HUES64 (cell line): ENCODE measurements at regions not wholly inside any gene's neighbourhood (a gene's known extent, or its start where the extent isn't known, plus 50 kb on each side); places are given as distances from the start of the nearest gene placed in this dataset.

Experiments
- H3K27ac ChIP-seq: 2 replicates; pipeline ENCODE4 v1.7.0; 2013; ENCODE audit warnings: low read depth, low read length, inconsistent platforms
- H3K27me3 ChIP-seq: 2 replicates; pipeline ENCODE4 v1.6.1; 2013; ENCODE audit warnings: mild to moderate bottlenecking, low read length; ENCODE audit not compliant: insufficient read depth
- H3K36me3 ChIP-seq: 2 replicates; pipeline ENCODE4 v1.6.1; 2013; ENCODE audit warnings: mild to moderate bottlenecking, low read length; ENCODE audit not compliant: insufficient read depth
- H3K4me1 ChIP-seq: 2 replicates; pipeline ENCODE4 v1.6.1; 2013; ENCODE audit warnings: mild to moderate bottlenecking, low read length, moderate library complexity; ENCODE audit not compliant: insufficient read depth
- H3K4me3 ChIP-seq: 2 replicates; pipeline ENCODE4 v1.5.1; 2013; ENCODE audit warnings: mild to moderate bottlenecking, low read length, moderate library complexity
- H3K9ac ChIP-seq: 2 replicates; pipeline ENCODE4 v1.6.1; 2013; ENCODE audit warnings: mild to moderate bottlenecking, low read depth, low read length
- H3K9me3 ChIP-seq: 2 replicates; pipeline ENCODE4 v1.6.1; 2013; ENCODE audit warnings: low read depth, low read length; ENCODE audit not compliant: insufficient read depth
- WGBS: fragments of 150-250, 120-280 bp; methylation state at CpG from one replicate; pipeline ENCODE4 v1.1.7; 2013; ENCODE audit warnings: missing lambda C conversion rate; 5-methylcytosine and 5-hydroxymethylcytosine counted together

DNA sequence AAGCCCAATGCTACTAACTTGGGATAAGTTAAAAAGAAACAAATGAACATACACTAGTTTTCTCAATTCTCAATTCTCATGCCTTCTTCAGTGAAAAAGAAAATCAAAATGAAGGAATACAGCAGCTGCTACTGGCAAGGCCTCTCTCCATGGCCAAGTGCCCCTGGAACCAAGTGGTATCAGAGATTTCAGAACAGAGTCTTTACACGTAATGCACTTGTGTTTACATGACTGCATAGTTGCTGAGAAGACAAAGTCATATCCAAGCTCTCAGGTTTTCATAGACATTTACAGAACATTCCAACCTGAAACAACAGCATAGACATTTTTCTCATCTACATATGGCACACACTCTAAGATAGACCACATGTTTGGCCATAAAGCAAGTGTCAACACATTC is 789.9 kb downstream of the CBLN2 start:
- WGBS: 90% methylated on average over 1 of the region's 1 CpG
- Histone ChIP-seq H3K4me3 (no peak overlapping the region), H3K9ac (no peak overlapping the region), H3K27ac (no peak overlapping the region), H3K27me3 (no peaks in the 10 kb centered on the region), H3K9me3 (peaks cover 94% of the 10 kb centered on the region), H3K36me3 (no peaks in the 10 kb centered on the region), H3K4me1 (no peaks in the 10 kb centered on the region)

DNA sequence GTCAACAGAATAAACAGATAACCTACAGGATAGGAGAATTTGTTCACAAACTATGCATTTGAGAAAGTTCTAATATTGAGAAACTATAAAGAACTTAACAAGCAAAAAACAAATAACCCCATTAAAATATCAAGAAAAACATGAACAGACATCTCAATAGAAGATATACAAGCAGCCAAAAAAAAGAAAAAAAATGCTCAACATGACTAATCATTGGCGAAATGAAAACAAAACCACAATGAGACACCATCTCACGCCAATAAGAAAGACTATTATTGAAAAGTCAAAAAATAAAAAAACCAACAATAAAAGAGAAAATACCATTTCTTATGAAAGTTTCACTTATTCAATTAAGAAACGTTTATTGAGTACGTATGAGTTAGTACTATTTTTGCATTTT is 800.5 kb downstream of the CBLN2 start:
- H3K9me3 ChIP-seq: peaks cover 77% of the 10 kb centered on the region
- no CpG with 5 or more reads among the region's 4 CpGs for WGBS
- no peaks in the 10 kb centered on the region for H3K4me1 ChIP-seq
- H3K4me3 ChIP-seq: no peak overlapping the region
- no peak overlapping the region for H3K9ac ChIP-seq
- no peaks in the 10 kb centered on the region for H3K27me3 ChIP-seq
- H3K36me3 ChIP-seq: no peaks in the 10 kb centered on the region
- no peak overlapping the region for H3K27ac ChIP-seq

DNA sequence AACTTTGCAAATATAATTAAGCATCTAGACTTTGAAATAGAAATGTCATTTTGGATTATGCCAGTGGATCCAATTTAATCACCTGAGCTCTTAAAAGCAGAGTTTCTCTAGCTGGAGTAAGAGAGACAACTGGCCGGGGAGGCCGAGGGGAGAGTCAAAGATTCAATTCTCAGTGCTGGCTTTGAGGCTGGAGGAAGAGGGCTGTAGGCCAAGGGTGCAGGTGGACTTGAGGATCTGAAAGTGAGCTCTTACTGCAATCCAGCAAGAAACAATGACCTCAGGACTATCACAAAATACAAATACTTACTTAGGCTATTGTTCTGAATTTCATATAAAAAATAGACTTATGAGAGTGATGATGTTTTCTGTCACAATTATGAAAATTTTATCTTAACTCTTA is 814.5 kb downstream of the CBLN2 start:
- H3K9ac ChIP-seq: no peak overlapping the region
- H3K9me3 ChIP-seq: peaks cover 93% of the 10 kb centered on the region
- WGBS: 83% methylated on average over 2 of the region's 2 CpGs
- H3K27ac ChIP-seq: no peak overlapping the region
- H3K36me3 ChIP-seq: no peaks in the 10 kb centered on the region
- H3K4me1 ChIP-seq: no peaks in the 10 kb centered on the region
- H3K4me3 ChIP-seq: no peak overlapping the region
- H3K27me3 ChIP-seq: no peaks in the 10 kb centered on the region

DNA sequence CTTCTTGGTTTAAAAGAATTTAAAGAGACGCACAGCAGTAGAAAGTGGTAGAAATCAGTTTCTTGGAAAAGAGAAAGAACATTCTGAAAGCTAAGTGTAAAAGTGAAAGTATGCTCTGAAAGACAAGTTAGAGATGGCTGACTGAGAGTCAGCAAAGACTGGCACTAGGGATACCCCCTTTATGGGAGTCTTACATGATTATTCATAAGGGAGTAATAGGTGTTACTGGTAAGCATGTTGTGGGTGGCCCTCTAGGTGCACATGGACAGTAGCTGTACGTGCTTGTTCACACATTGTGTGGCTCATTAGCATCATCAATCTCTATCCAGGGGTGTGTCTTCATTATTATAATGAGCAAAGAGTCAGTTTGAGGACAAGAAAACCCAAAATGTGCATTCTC is 816.2 kb downstream of the CBLN2 start:
- no peak overlapping the region for H3K4me3 ChIP-seq
- no peaks in the 10 kb centered on the region for H3K36me3 ChIP-seq
- WGBS: 58% methylated on average over 2 of the region's 2 CpGs
- H3K27me3 ChIP-seq: no peaks in the 10 kb centered on the region
- no peak overlapping the region for H3K27ac ChIP-seq
- peaks cover 95% of the 10 kb centered on the region for H3K9me3 ChIP-seq
- no peak overlapping the region for H3K9ac ChIP-seq
- H3K4me1 ChIP-seq: no peaks in the 10 kb centered on the region

DNA sequence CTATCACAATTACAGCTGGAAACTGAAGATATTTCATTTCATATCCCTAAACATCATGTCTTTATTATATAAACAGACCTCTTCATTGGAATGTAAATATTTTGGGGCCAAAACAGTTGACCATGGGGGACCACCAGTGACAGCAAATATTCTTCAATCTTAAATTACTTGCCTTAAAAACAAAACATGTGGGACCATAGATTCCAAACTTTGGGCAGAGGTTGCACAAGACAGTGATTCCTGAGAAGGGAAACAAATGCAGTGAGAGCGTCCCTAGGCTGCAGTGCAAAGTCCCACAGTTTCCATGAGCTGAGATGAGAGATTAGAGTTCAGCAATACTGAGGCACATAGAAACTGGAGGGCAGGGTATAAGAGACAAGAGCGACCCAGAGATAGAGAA is 818.9 kb downstream of the CBLN2 start:
- H3K9me3 ChIP-seq: peaks cover 96% of the 10 kb centered on the region
- WGBS: 82% methylated on average over 2 of the region's 2 CpGs
- H3K36me3 ChIP-seq: no peaks in the 10 kb centered on the region
- no peak overlapping the region for H3K4me3 ChIP-seq
- no peaks in the 10 kb centered on the region for H3K4me1 ChIP-seq
- no peak overlapping the region for H3K27ac ChIP-seq
- no peaks in the 10 kb centered on the region for H3K27me3 ChIP-seq
- H3K9ac ChIP-seq: no peak overlapping the region

DNA sequence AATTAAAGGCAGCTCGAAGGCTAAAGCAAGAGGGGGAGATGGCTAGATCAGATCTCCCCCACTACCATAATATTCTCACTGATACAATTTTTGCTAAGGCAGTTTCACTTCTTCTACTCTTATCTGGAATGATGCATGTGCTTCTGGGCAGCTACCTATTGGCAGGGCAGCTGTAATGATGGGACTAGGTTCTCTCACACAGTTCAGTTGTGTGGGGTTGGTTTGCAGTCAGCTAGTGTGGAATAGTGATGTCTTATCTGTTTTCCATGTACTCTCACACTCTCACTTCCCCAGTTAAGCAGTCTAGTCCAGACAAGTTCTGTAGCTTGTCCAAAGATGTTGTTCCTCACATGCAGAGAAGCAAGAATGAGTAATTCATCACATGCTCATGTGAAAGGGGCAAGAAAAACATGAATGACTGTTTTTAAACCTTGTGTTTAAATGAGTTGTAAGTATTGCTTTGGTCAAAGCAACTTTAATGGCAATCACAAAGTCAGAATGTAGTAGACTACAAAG is 836.1 kb downstream of the CBLN2 start:
- Histone ChIP-seq H3K9ac (no peak overlapping the region), H3K4me1 (no peaks in the 10 kb centered on the region), H3K27me3 (no peaks in the 10 kb centered on the region), H3K9me3 (peaks cover 90% of the 10 kb centered on the region), H3K27ac (no peak overlapping the region), H3K36me3 (no peaks in the 10 kb centered on the region), H3K4me3 (no peak overlapping the region)
- WGBS: 44% methylated on average over 1 of the region's 1 CpG

DNA sequence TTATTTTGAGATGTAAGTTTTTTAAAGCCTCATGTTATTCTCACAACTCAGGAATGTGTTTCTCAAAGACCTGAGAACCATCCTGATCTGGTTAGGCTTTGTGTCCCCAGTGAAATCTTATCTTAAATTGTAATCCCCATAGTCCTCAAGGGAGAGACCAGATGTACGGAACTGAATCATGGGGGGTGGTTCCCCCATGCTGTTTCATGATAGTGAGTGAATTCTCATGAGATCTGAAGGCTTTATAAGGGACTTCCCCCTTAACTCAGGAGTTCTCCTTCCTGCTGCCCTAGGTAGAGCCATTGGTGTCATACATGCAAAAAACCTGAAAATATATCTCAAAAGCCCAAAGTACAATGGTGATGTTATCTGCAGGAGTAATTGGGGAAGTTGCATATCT is 836.7 kb downstream of the CBLN2 start:
- no peak overlapping the region for H3K4me3 ChIP-seq
- no peaks in the 10 kb centered on the region for H3K36me3 ChIP-seq
- no peak overlapping the region for H3K27ac ChIP-seq
- H3K9ac ChIP-seq: no peak overlapping the region
- 90% methylated on average over 1 of the region's 1 CpG for WGBS
- no peaks in the 10 kb centered on the region for H3K27me3 ChIP-seq
- no peaks in the 10 kb centered on the region for H3K4me1 ChIP-seq
- H3K9me3 ChIP-seq: peaks cover 90% of the 10 kb centered on the region

DNA sequence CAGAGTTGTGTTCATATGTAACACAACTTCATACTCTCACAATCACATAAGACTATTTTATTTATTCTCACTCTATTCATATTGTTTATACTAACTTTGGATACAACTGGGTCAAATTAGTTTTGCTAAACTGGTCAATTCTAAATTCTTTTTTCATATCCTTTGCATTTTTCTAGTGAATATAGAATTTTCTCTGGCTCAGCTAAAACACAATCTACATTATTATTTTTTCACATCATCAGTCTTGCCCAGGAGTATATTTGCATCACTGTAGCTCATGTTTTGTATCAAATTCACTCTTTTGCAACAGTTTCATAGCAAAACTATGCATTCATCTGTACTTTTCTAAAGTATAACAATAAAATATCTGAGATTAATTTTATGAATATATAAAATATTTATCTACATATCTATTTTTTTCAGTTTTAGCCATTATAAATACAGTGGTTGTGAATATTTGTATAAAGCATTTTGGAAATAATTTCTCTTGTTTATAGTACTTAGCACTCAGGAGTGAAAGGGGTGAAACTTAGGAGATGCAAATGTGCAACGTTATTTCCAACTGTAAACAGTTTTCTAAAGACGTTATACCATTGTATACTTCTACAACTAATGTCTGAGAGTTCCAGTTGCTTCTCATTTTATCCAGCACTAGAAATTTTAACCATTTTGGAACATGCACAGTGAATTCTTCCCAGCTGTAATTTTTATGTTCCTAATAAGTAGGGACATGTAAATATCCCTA is 854.6 kb downstream of the CBLN2 start:
- Histone ChIP-seq H3K27me3 (no peaks in the 10 kb centered on the region), H3K4me3 (no peak overlapping the region), H3K9ac (no peak overlapping the region), H3K27ac (no peak overlapping the region), H3K36me3 (no peaks in the 10 kb centered on the region), H3K4me1 (no peaks in the 10 kb centered on the region), H3K9me3 (peaks cover 84% of the 10 kb centered on the region)
- 50% methylated on average over 2 of the region's 2 CpGs for WGBS

DNA sequence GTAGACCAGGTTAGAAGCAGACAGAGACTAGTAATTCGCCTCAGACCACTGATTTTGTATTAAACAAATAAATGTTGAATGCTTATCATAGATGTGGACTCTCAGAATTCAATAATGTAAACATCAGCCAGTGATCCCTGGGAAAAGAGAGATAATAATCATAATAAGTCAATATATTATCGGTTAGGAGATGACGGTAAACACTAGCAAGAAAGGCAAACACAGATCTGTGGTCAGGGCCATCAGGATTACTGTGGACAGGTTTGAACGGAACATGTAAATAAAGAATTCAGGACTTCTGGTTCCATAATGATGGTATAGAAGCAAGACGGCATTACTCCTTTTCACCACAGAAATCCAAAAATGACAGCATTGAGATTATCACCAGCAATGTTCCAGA is 861.6 kb downstream of the CBLN2 start:
- no peaks in the 10 kb centered on the region for H3K36me3 ChIP-seq
- H3K27ac ChIP-seq: no peak overlapping the region
- H3K4me3 ChIP-seq: no peak overlapping the region
- H3K9ac ChIP-seq: no peak overlapping the region
- H3K9me3 ChIP-seq: peaks cover 88% of the 10 kb centered on the region
- H3K4me1 ChIP-seq: no peaks in the 10 kb centered on the region
- 76% methylated on average over 4 of the region's 5 CpGs for WGBS
- no peaks in the 10 kb centered on the region for H3K27me3 ChIP-seq

DNA sequence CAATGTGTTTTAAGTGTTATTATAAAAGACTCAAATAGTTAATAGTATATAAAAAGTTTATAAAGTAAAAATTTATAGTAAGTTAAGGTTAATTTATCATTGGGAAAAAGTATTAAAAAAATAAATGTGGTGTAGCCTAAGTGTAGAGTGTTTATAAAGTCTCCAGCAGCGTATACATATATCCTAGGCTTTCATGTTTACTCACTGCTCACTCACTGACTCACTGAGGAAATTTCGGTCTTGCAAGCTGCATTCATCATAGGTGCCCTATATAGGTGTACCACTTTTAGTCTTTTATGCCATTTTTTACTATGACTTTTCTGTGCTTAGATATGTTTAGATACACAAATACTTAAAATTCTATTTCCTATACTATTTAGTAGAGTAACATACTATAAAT is 866.0 kb downstream of the CBLN2 start:
- no peak overlapping the region for H3K27ac ChIP-seq
- 58% methylated on average over 2 of the region's 2 CpGs for WGBS
- no peaks in the 10 kb centered on the region for H3K4me1 ChIP-seq
- no peak overlapping the region for H3K9ac ChIP-seq
- H3K4me3 ChIP-seq: no peak overlapping the region
- H3K27me3 ChIP-seq: no peaks in the 10 kb centered on the region
- H3K9me3 ChIP-seq: peaks cover 95% of the 10 kb centered on the region
- H3K36me3 ChIP-seq: no peaks in the 10 kb centered on the region

DNA sequence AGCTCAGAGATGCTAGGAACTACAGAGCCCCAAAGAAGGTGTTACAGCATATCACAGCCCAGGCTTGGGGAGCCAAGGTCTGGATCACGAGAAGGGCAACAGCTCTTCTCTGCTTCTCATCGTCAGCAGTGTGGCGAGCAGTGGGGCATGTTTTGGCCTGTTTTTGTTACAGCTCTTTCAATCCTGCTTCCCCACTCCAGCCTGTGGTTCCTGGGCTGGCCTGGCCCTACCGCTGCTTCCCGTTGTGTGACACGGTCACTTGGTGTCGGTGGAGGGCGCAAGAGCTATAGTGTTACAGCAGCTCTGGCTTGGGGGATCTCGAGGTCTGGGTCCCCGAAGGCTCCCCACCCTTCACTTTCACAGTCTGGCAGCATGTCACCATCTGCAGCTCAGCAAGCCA is 870.2 kb downstream of the CBLN2 start:
- H3K27ac ChIP-seq: no peak overlapping the region
- no peaks in the 10 kb centered on the region for H3K36me3 ChIP-seq
- WGBS: 88% methylated on average over 10 of the region's 10 CpGs
- peaks cover 91% of the 10 kb centered on the region for H3K9me3 ChIP-seq
- no peaks in the 10 kb centered on the region for H3K4me1 ChIP-seq
- no peaks in the 10 kb centered on the region for H3K27me3 ChIP-seq
- no peak overlapping the region for H3K4me3 ChIP-seq
- H3K9ac ChIP-seq: no peak overlapping the region

DNA sequence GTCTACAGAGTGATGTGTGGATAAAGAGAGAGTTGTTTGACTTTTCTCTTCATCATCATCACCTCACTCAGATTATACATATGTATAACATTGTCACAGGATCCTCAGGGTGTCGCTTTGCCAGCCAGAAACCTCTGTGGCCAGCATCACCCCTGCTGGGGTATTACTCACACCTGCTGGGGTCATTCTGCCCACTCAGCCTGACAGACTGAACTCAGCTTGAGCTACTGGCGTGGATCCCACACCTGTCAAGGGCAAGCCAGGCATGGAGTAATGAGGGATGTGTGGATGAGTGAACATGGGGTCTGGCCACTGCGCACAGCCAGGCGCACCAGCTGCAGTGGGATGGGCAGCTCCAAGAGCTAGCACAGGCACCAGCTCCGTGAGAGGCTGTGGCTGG is 870.6 kb downstream of the CBLN2 start:
- WGBS: 78% methylated on average over 5 of the region's 5 CpGs
- peaks cover 92% of the 10 kb centered on the region for H3K9me3 ChIP-seq
- no peaks in the 10 kb centered on the region for H3K36me3 ChIP-seq
- no peaks in the 10 kb centered on the region for H3K27me3 ChIP-seq
- H3K4me1 ChIP-seq: no peaks in the 10 kb centered on the region
- no peak overlapping the region for H3K27ac ChIP-seq
- H3K9ac ChIP-seq: no peak overlapping the region
- H3K4me3 ChIP-seq: no peak overlapping the region
